ENCODE measurements at regions not wholly inside any gene's neighbourhood (a gene's known extent, or its start where the extent isn't known, plus 50 kb on each side); places are given as distances from the start of the nearest gene placed in this dataset.
"Not testable (repeated sequence)": the region's sequence is repeated elsewhere in the genome, so short reads cannot be mapped to it uniquely, and the experiment has no call there.

- DNase-seq (ENCODE audit: low read depth in 1 of 2, low spot score in 1 of 2), result no peak
These were observed 168.9 kb downstream of the C11orf91 start for GRCh38 chr11:33531743-33532181.

- no peak for DNase-seq (ENCODE audit: low read depth in 1 of 2, low spot score in 1 of 2)
These were observed 169.8 kb downstream of the C11orf91 start for GRCh38 chr11:33530815-33531214.

GRCh38 chr11:33529461-33529860, 171.2 kb downstream of the C11orf91 start:
- no peak for DNase-seq (ENCODE audit: low read depth in 1 of 2, low spot score in 1 of 2)

GRCh38 chr11:33527738-33528137, 172.9 kb downstream of the C11orf91 start:
- not testable (repeated sequence) for DNase-seq (ENCODE audit: low read depth in 1 of 2, low spot score in 1 of 2)

- DNase-seq (ENCODE audit: low read depth in 1 of 2, low spot score in 1 of 2), result no peak
These were observed 174.8 kb downstream of the C11orf91 start for GRCh38 chr11:33525789-33526188.

GRCh38 chr11:33521384-33521783, 179.2 kb downstream of the C11orf91 start:
- DNase-seq (ENCODE audit: low read depth in 1 of 2, low spot score in 1 of 2), result no peak

- DNase-seq (ENCODE audit: low read depth in 1 of 2, low spot score in 1 of 2), result no peak
These were observed 180.5 kb downstream of the C11orf91 start for GRCh38 chr11:33520112-33520511.

- DNase-seq (ENCODE audit: low read depth in 1 of 2, low spot score in 1 of 2), result no peak
These were observed 185.3 kb downstream of the C11orf91 start for GRCh38 chr11:33515347-33515746.

GRCh38 chr11:33514079-33514925, 186.3 kb downstream of the C11orf91 start:
- no peak for DNase-seq (ENCODE audit: low read depth in 1 of 2, low spot score in 1 of 2)

GRCh38 chr11:33509632-33510031, 191.0 kb downstream of the C11orf91 start:
- no peak for DNase-seq (ENCODE audit: low read depth in 1 of 2, low spot score in 1 of 2)

- DNase-seq (ENCODE audit: low read depth in 1 of 2, low spot score in 1 of 2), result no peak
These were observed 192.7 kb downstream of the C11orf91 start for GRCh38 chr11:33507967-33508366.

- DNase-seq (ENCODE audit: low read depth in 1 of 2, low spot score in 1 of 2), result no peak
These were observed 193.3 kb downstream of the C11orf91 start for GRCh38 chr11:33507356-33507755.

- no peak for DNase-seq (ENCODE audit: low read depth in 1 of 2, low spot score in 1 of 2)
These were observed 195.5 kb downstream of the C11orf91 start for GRCh38 chr11:33505093-33505492.

- DNase-seq (ENCODE audit: low read depth in 1 of 2, low spot score in 1 of 2), result no peak
These were observed 199.7 kb downstream of the C11orf91 start for GRCh38 chr11:33500861-33501479.

GRCh38 chr11:33500332-33500731, 200.3 kb downstream of the C11orf91 start:
- DNase-seq (ENCODE audit: low read depth in 1 of 2, low spot score in 1 of 2), result no peak

- DNase-seq (ENCODE audit: low read depth in 1 of 2, low spot score in 1 of 2), result no peak
These were observed 208.0 kb downstream of the C11orf91 start for GRCh38 chr11:33492596-33492995.

GRCh38 chr11:33490842-33491370, 209.7 kb downstream of the C11orf91 start:
- no peak for DNase-seq (ENCODE audit: low read depth in 1 of 2, low spot score in 1 of 2)

- no peak for DNase-seq (ENCODE audit: low read depth in 1 of 2, low spot score in 1 of 2)
These were observed 211.7 kb downstream of the C11orf91 start for GRCh38 chr11:33488971-33489370.

- no peak for DNase-seq (ENCODE audit: low read depth in 1 of 2, low spot score in 1 of 2)
These were observed 220.0 kb downstream of the C11orf91 start for GRCh38 chr11:33480626-33481025.

GRCh38 chr11:33479231-33479630, 221.4 kb downstream of the C11orf91 start:
- no peak for DNase-seq (ENCODE audit: low read depth in 1 of 2, low spot score in 1 of 2)

GRCh38 chr11:33478111-33478573, 221.0 kb downstream of the HIPK3 start:
- no peak for DNase-seq (ENCODE audit: low read depth in 1 of 2, low spot score in 1 of 2)

- no peak for DNase-seq (ENCODE audit: low read depth in 1 of 2, low spot score in 1 of 2)
These were observed 219.9 kb downstream of the HIPK3 start for GRCh38 chr11:33476945-33477606.

Data from activated CD4-positive, alpha-beta T cell treated with anti-CD3 and anti-CD28 coated beads, Interleukin-2, amount 50 U/mL, for 24 hours (primary cell).